ENCODE measurements at regions not wholly inside any gene's neighbourhood (a gene's known extent, or its start where the extent isn't known, plus 50 kb on each side); places are given as distances from the start of the nearest gene placed in this dataset.
"Not testable (repeated sequence)": the region's sequence is repeated elsewhere in the genome, so short reads cannot be mapped to it uniquely, and the experiment has no call there.

- DNase-seq, result no peak
Observed at GRCh38 chr15:96586901-96587300, 256.4 kb downstream of the NR2F2 start.

GRCh38 chr15:96589864-96590263 is 259.4 kb downstream of the NR2F2 start:
- DNase-seq, result no peak

GRCh38 chr15:96593735-96594134 is 263.2 kb downstream of the NR2F2 start:
- peak; percentile 58 for DNase-seq

- no peak for DNase-seq
Observed at GRCh38 chr15:96595951-96596350, 265.5 kb downstream of the NR2F2 start.

GRCh38 chr15:96598514-96598913 is 268.0 kb downstream of the NR2F2 start:
- DNase-seq, result no peak

GRCh38 chr15:96599268-96599667 is 268.8 kb downstream of the NR2F2 start:
- DNase-seq, result no peak

- no peak for DNase-seq
Observed at GRCh38 chr15:96600350-96600749, 269.9 kb downstream of the NR2F2 start.

GRCh38 chr15:96606617-96607016 is 276.1 kb downstream of the NR2F2 start:
- no peak for DNase-seq

- DNase-seq, result no peak
Observed at GRCh38 chr15:96610757-96611156, 280.3 kb downstream of the NR2F2 start.

GRCh38 chr15:96612917-96613316 is 282.4 kb downstream of the NR2F2 start:
- no peak for DNase-seq

GRCh38 chr15:96619174-96619573 is 288.7 kb downstream of the NR2F2 start:
- DNase-seq, result no peak

GRCh38 chr15:96622714-96623113 is 292.2 kb downstream of the NR2F2 start:
- no peak for DNase-seq

GRCh38 chr15:96625256-96625655 is 294.8 kb downstream of the NR2F2 start:
- DNase-seq, result no peak

- DNase-seq, result no peak
Observed at GRCh38 chr15:96627031-96627568, 296.6 kb downstream of the NR2F2 start.

GRCh38 chr15:96629511-96629910 is 299.0 kb downstream of the NR2F2 start:
- no peak for DNase-seq

- DNase-seq, result no peak
Observed at GRCh38 chr15:96638793-96639192, 308.3 kb downstream of the NR2F2 start.

GRCh38 chr15:96645796-96646195 is 315.3 kb downstream of the NR2F2 start:
- DNase-seq, result no peak

- no peak for DNase-seq
Observed at GRCh38 chr15:96648866-96649265, 318.4 kb downstream of the NR2F2 start.

- no peak for DNase-seq
Observed at GRCh38 chr15:96657096-96657495, 326.6 kb downstream of the NR2F2 start.

GRCh38 chr15:96666979-96667378 is 336.5 kb downstream of the NR2F2 start:
- DNase-seq, result not testable (repeated sequence)

- no peak for DNase-seq
Observed at GRCh38 chr15:96670389-96670788, 339.9 kb downstream of the NR2F2 start.

- no peak for DNase-seq
Observed at GRCh38 chr15:96672629-96673028, 342.1 kb downstream of the NR2F2 start.

GRCh38 chr15:96678386-96678785 is 347.9 kb downstream of the NR2F2 start:
- DNase-seq, result no peak

- no peak for DNase-seq
Observed at GRCh38 chr15:96687388-96688107, 357.0 kb downstream of the NR2F2 start.

GRCh38 chr15:96690733-96691132 is 360.2 kb downstream of the NR2F2 start:
- no peak for DNase-seq

Measured in NCI-H345 (cell line).